ENCODE measurements at regions not wholly inside any gene's neighbourhood (a gene's known extent, or its start where the extent isn't known, plus 50 kb on each side); places are given as distances from the start of the nearest gene placed in this dataset.
A peak's percentile ranks its signal among the peaks of the same experiment; 100 is the strongest.
"Not testable (repeated sequence)": the region's sequence is repeated elsewhere in the genome, so short reads cannot be mapped to it uniquely, and the experiment has no call there.

DNA sequence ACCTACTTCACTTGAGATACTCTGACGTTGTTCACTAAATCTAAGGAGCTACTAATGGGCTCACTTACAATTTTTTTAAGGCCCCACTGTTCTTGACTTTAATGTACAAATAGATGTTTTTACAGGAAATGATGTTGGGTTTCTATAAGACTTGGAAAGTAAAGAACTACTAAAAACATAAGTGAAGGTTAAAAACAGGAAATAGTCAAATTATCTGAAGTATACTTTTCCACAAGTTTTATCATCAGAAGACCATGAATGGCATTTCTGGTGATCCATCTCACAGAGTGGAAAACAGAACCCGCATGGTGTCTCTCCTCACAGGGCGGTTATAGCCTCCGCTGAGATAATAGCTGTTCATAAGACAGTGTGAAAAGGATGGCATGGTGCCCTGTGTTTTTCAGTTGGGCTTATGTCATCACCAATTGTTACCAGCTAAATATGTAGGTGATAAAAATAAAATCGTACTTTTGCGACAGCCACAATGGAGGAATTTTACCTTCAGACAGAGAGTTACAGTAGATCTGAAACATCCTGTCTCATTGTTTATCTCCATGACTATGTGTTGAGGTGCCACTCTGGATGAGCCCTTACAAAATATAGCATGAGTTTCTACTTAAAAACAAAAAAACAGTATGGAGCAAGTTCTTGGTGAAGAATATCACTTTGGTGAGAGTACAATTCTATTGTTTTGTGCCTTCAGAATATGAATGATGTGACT, 462.4 kb downstream of the RAP2B start:
- peak; percentile 9 to 64 for DNase-seq (ENCODE audit: low spot score in 2 of 2)
- H3K36me3 Mint-ChIP-seq = no peaks in the 10 kb centered on the region
- peak overlapping the region; percentile 17 for H3K4me3 Mint-ChIP-seq
- H3K4me1 Mint-ChIP-seq = peaks cover 64% of the 10 kb centered on the region
- peaks cover 2% of the 10 kb centered on the region for H3K9me3 Mint-ChIP-seq
- peak overlapping the region; percentile 97 for H3K27ac Mint-ChIP-seq
- peak; percentile 68 for ATAC-seq

DNA sequence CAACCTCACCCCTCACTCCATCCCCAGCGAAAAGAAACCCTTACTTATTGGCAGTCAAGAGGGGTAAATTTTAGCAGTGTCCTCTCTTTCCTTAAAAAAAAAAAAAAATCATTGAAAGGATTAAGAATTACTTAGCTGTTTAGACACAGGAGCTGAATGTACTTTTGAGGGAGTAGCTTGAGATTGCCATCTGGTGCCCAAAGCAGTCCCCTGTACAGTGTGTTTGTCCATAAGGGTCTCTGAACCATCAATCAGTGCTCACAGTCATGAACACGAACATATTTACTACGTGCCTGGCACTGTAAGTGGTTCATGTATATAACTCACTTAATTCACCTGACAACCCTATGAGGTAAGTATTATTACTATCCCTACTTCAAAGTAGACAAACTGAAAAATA, 463.5 kb downstream of the RAP2B start:
- Mint-ChIP-seq H3K4me1 (peaks cover 71% of the 10 kb centered on the region), H3K9me3 (peaks cover 2% of the 10 kb centered on the region), H3K4me3 (peak overlapping the region; percentile 17), H3K36me3 (no peaks in the 10 kb centered on the region), H3K27ac (peak overlapping the region; percentile 97)
- no peak for ATAC-seq
- DNase-seq (ENCODE audit: low spot score in 2 of 2) = no peak

DNA sequence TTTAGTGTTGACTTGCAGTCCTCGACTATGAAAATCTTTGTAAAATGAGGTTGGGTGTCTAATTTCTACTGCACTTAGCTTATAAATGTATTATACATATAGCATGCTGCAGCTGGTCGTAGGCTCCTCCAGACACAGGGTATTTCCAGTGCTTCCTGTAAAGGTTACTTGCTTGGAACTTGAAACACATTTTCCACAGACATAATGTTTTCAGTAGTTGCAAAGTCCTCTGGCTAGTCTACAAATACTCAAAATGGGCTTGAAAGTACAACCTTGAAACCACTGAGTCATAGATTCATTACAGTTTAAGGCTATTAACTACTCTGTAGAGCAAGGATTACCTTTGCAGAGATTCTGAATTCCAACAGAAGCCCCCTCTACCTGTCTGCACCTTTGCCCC, 464.1 kb downstream of the RAP2B start:
- H3K4me3 Mint-ChIP-seq = no peak overlapping the region
- DNase-seq (ENCODE audit: low spot score in 2 of 2) (no peak), ATAC-seq (peak; percentile 70)
- H3K36me3 Mint-ChIP-seq = no peaks in the 10 kb centered on the region
- H3K27ac Mint-ChIP-seq = no peak overlapping the region
- peaks cover 67% of the 10 kb centered on the region for H3K4me1 Mint-ChIP-seq
- peaks cover 2% of the 10 kb centered on the region for H3K9me3 Mint-ChIP-seq

DNA sequence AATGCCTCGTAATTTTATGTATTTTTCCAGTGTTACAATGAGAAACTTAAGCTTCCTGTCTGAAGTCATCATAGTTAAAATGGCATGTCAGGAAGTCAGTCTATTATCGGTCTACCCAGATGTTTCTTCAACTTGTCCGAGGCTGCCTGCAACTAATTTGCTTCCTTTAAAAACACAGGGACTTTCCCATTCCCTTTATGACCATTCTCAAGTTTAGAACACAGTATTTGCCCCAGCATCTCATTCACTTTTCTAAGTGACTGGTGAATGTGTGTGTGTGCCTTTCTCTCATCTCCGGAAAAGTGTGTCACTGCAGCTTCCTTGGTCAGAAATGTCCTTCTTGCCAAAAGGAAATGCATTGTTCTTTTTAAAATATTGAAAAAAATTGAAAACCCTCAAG, 466.6 kb downstream of the RAP2B start:
- H3K9me3 Mint-ChIP-seq = no peaks in the 10 kb centered on the region
- peak overlapping the region; percentile 26 for H3K27ac Mint-ChIP-seq
- ATAC-seq = peak; percentile 45
- H3K4me1 Mint-ChIP-seq = peaks cover 48% of the 10 kb centered on the region
- peak overlapping the region; percentile 30 for H3K4me3 Mint-ChIP-seq
- H3K36me3 Mint-ChIP-seq = no peaks in the 10 kb centered on the region
- no peak for DNase-seq (ENCODE audit: low spot score in 2 of 2)

DNA sequence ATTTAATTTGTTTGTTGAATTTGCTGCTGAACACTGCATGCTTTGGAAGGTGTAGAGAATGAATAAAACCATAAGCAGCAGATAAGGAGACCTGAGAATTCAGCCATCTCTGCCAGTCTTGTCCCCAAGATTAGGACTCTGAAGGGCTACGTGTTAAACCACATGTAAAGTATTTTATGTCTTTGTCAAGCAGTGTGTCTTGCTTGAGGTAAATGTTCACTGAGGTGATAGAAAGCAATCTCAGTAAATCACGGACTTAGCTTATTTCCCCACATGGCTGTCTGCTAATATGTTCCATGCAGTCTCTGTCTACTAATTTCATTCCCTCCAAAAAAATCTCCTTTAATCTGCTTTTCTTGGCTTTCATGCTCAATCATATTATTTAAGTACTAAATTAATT, 467.1 kb downstream of the RAP2B start:
- Mint-ChIP-seq H3K4me3 (peak overlapping the region; percentile 30), H3K36me3 (no peaks in the 10 kb centered on the region), H3K4me1 (peaks cover 42% of the 10 kb centered on the region), H3K27ac (peak overlapping the region; percentile 26), H3K9me3 (no peaks in the 10 kb centered on the region)
- ATAC-seq (no peak), DNase-seq (ENCODE audit: low spot score in 2 of 2) (no peak)

DNA sequence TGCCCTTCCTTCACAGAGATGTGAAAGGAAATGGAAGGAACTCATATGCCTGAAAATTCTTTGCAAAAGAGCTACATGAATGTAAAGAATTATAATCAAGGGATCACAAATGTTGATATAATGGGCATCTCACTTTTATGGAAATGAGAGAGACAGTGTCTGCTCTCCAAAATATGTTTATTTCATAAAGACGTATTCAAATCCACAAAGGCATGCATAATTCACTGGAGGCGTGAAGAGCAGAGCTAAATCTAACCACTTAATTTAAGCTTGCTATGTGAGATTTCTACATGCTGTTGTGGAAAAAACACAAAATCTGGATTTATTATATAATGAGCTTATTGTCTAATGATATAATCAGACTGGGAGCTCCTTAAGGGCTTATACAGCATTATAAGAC, 469.1 kb downstream of the RAP2B start:
- H3K9me3 Mint-ChIP-seq = no peaks in the 10 kb centered on the region
- no peak for DNase-seq (ENCODE audit: low spot score in 2 of 2)
- ATAC-seq = no peak
- H3K4me1 Mint-ChIP-seq = peaks cover 30% of the 10 kb centered on the region
- H3K4me3 Mint-ChIP-seq = no peak overlapping the region
- no peaks in the 10 kb centered on the region for H3K36me3 Mint-ChIP-seq
- no peak overlapping the region for H3K27ac Mint-ChIP-seq

DNA sequence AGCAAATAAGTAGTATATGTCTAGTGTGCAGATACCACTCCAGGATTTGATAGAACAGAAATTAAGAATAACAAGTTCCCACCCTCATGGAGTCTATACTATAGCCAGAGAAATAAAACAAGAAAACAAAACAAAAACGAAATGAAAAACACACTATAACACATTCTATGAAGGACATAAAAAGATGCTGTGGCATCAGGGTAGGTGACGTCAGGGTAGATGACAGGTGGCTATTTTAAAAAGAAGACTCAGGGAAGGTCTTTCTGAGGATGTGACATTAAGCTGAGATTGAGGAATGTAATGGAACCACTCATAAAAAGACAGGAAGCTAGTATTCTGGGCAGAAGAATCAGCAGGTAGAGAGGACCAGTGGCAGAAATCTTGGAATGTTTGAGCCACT, 469.6 kb downstream of the RAP2B start:
- Mint-ChIP-seq H3K36me3 (no peaks in the 10 kb centered on the region), H3K9me3 (no peaks in the 10 kb centered on the region), H3K27ac (no peak overlapping the region), H3K4me1 (peaks cover 25% of the 10 kb centered on the region), H3K4me3 (no peak overlapping the region)
- DNase-seq (ENCODE audit: low spot score in 2 of 2) (no peak), ATAC-seq (no peak)

DNA sequence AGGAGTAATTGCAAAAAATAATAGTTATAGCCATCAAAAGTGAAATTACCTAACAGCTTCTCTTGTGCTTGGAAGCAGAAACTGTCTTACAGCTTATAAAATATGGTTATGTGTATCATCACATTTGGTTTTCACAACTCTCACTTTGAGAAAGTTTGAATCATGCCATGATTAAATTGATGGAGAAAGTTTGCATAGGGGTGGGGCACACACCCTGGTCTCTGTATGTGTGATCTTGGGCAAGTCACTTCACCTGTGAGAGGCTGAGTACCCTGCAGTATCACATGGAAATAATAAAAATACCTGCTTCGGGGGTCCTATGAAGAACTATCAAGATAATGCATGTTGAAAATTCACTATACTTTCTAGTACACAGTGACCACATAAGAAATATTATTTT, 471.4 kb downstream of the RAP2B start:
- Mint-ChIP-seq H3K9me3 (no peaks in the 10 kb centered on the region), H3K4me1 (peaks cover 17% of the 10 kb centered on the region), H3K36me3 (no peaks in the 10 kb centered on the region), H3K4me3 (no peak overlapping the region), H3K27ac (no peak overlapping the region)
- no peak for DNase-seq (ENCODE audit: low spot score in 2 of 2)
- peak; percentile 78 for ATAC-seq

DNA sequence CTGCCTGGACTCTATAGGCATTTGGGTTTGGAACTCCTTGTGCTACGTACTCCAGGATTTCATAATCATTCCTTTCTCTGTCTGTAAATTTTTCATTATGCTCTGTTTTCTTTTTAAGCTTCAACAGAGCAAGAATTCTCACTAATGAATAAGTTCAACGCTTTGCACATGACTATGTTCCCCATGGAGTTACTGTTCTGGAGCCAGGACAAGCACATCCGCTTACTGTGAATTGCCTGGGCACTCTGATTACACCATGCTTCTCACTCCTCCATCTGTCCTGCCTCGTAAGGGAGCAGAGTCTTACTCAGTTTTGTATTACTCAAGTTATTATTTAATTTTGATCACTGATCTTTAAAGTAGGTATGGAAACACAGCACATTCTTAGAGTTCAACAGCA, 472.7 kb downstream of the RAP2B start:
- H3K9me3 Mint-ChIP-seq = no peaks in the 10 kb centered on the region
- no peaks in the 10 kb centered on the region for H3K36me3 Mint-ChIP-seq
- H3K4me1 Mint-ChIP-seq = peaks cover 11% of the 10 kb centered on the region
- DNase-seq (ENCODE audit: low spot score in 2 of 2) = no peak
- H3K4me3 Mint-ChIP-seq = no peak overlapping the region
- H3K27ac Mint-ChIP-seq = no peak overlapping the region
- no peak for ATAC-seq

DNA sequence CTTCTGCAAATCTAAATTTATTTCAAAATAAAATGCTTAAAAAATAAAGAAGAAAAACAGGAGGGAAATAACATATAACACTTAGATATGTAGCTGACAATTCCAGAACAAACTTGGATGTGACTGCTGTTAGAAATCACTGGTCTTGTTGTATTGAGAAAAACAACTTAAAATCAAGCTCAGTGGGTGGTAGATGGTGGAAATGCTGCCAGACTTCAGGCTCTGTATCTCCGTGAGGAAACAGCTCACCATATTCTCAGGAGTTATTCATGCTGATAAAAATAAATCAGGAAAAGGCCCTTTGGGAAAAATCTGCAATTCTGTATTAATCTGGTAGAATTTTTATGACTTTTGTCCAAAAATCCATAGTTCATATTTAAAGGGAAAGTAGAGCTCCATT, 477.6 kb downstream of the RAP2B start:
- peaks cover 33% of the 10 kb centered on the region for H3K4me1 Mint-ChIP-seq
- DNase-seq (ENCODE audit: low spot score in 2 of 2) (no peak), ATAC-seq (no peak)
- H3K36me3 Mint-ChIP-seq = no peaks in the 10 kb centered on the region
- peaks cover 7% of the 10 kb centered on the region for H3K9me3 Mint-ChIP-seq
- no peak overlapping the region for H3K4me3 Mint-ChIP-seq
- H3K27ac Mint-ChIP-seq = no peak overlapping the region

DNA sequence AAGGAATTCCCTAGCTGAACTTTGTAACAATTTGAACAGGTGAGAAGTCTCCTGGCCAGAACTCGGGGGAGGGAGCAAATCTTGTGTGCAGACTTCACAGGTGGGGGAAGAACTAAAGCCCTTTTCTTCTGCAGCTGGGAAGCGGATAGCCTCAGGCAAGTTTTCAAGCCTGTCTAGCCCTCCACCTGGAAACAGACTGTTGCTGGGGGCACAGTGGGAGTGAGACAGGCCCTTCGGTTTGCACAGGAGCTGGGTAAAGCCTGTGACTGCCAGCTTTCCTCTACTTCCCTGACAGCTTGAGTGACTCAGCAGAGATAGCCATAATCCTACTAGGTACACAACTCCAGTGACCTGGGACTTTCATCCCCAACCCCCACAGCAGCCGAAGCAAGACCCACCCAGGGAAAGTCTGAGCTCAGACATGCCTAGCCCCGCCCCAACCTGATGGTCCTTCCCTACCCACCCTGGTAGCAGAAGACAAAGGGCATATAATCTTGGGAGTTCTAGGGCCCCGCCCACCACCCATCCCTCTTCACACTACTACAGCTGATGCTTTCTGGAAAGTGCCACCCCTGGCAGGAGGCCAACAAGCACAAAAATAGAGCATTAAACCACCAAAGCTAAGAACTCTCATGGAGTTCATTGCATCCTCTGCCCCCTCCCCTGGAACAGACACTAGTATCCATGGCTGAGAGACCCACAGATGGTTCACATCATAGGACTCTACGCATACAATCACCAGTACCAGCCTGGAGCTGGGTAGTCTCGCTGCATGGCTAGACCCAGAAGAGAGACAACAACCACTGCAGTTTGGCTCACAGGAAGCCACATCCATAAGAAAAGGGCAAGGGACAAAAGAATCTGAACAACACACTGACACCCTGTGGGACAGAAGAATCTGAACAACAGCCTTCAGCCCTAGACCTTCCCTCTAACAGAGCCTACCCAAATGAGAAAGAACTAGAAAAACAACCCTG, 479.0 kb downstream of the RAP2B start:
- no peak for ATAC-seq
- Mint-ChIP-seq H3K9me3 (peaks cover 7% of the 10 kb centered on the region), H3K27ac (no peak overlapping the region), H3K4me3 (no peak overlapping the region), H3K36me3 (no peaks in the 10 kb centered on the region), H3K4me1 (peaks cover 33% of the 10 kb centered on the region)
- no peak for DNase-seq (ENCODE audit: low spot score in 2 of 2)

DNA sequence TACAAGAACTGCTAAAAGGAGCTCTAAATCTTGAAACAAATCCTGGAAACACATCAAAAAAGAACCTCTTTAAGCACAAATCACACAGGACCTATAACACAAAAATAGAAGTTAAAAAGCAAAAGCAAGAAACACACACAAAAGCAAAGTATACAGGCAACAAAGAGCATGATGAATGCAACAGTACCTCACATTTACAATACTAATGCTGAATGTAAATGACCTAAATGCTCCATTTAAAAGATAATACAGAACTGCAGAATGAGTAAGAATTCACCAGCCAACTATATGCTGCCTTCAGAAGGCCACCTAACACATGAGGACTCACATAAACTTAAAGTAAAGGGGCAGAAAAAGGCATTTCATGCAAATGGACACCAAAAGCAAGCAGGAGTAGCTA, 478.6 kb upstream of the ARHGEF26 start:
- not testable (repeated sequence) for ATAC-seq; H3K9me3 Mint-ChIP-seq; DNase-seq (ENCODE audit: low spot score in 2 of 2); H3K4me3 Mint-ChIP-seq; H3K36me3 Mint-ChIP-seq
- H3K27ac Mint-ChIP-seq = peak overlapping the region; percentile 13
- H3K4me1 Mint-ChIP-seq = peaks cover 33% of the 10 kb centered on the region

DNA sequence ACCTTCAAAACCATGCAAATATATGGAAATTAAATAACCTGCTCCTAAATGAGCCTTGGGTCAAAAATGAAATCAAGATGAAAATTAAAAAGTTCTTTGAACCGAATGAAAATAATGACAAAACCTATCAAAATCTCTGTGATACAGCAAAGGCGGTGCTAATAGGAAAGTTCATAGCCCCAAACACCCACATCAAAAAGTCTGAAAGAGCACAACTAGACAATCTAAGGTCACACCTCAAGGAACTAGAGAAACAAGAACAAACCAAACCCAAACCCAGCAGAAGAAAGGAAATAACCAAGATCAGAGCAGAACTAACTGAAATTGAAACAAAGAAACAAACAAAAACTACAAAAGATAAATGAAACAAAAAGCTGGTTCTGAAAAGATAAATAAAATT, 477.7 kb upstream of the ARHGEF26 start:
- H3K4me1 Mint-ChIP-seq = peaks cover 33% of the 10 kb centered on the region
- H3K4me3 Mint-ChIP-seq; DNase-seq (ENCODE audit: low spot score in 2 of 2); H3K36me3 Mint-ChIP-seq; ATAC-seq; H3K9me3 Mint-ChIP-seq: not testable (repeated sequence)
- H3K27ac Mint-ChIP-seq = peak overlapping the region; percentile 77

DNA sequence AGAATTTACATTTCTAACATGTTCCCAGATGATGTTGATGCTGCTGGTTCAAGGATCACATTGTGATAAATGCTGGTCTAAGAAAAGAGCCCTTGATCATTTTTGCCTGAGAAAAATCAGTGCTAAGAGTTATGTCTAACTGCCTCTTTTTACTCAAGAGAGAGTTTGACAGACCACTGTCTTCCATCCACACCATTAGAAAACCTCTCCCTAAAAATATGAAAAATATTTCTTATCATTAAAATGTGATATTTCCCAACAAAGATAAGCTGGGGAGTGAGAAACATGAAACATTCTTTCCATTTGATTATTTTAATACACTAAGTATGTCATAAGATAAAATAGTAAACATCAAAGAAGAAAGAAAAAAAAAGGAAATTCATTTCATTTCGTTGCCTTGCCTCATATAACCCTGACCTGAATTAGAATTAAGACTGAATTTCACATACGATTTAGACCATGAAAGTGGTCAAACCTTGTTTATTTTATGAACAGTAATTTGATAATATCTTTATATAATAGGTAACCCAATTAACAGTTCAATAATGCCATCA, 471.8 kb upstream of the ARHGEF26 start:
- no peak for ATAC-seq
- H3K9me3 Mint-ChIP-seq = no peaks in the 10 kb centered on the region

DNA sequence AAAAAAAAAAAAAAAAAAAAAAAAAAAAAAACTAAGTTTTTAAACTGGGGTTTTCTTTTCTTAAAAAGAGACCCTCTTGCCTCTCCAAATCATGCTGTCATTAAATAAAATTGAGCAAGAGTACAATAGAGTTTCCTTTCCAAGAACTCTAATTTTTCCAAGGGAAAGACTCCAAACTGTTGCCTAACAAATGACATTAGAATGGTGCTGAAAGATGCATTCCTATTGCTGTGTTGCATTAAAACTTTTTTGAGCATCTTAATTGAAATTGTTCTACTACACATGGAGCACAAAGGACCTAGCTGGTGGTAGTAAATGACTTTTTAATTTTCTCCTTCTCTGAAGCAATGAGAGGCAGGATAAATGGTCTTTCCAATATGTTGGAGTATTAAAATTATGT, 469.1 kb upstream of the ARHGEF26 start:
- peaks cover 3% of the 10 kb centered on the region for H3K9me3 Mint-ChIP-seq
- DNase-seq (ENCODE audit: low spot score in 2 of 2) = no peak
- no peak overlapping the region for H3K4me3 Mint-ChIP-seq
- no peak for ATAC-seq
- H3K36me3 Mint-ChIP-seq = no peaks in the 10 kb centered on the region
- H3K4me1 Mint-ChIP-seq = no peaks in the 10 kb centered on the region
- no peak overlapping the region for H3K27ac Mint-ChIP-seq

More for the DNA sequence above, 471.8 kb upstream of the ARHGEF26 start:
- no peaks in the 10 kb centered on the region for H3K36me3 Mint-ChIP-seq
- DNase-seq (ENCODE audit: low spot score in 2 of 2) = no peak
- H3K27ac Mint-ChIP-seq = no peak overlapping the region
- no peak overlapping the region for H3K4me3 Mint-ChIP-seq
- no peaks in the 10 kb centered on the region for H3K4me1 Mint-ChIP-seq
